GM21390 (cell line): ENCODE measurements at regions not wholly inside any gene's neighbourhood (a gene's known extent, or its start where the extent isn't known, plus 50 kb on each side); places are given as distances from the start of the nearest gene placed in this dataset.

Source experiments
- ATAC-seq: cut with Tn5 transposase; IDR thresholded peaks from one replicate; pipeline ENCODE4 v1.9.1; 2021; ENCODE audit not compliant: unreplicated experiment

GRCh38 chr4:89373394-89373793 is 65.8 kb upstream of the GPRIN3 start:
- ATAC-seq, result no peak

GRCh38 chr4:89371614-89372013 is 64.0 kb upstream of the GPRIN3 start:
- no peak for ATAC-seq

- no peak for ATAC-seq
Measured at GRCh38 chr4:89369581-89369980, 62.0 kb upstream of the GPRIN3 start.

GRCh38 chr4:89368861-89369260 is 61.3 kb upstream of the GPRIN3 start:
- no peak for ATAC-seq

GRCh38 chr4:89365776-89366175 is 58.2 kb upstream of the GPRIN3 start:
- ATAC-seq, result no peak

GRCh38 chr4:89365375-89365774 is 57.8 kb upstream of the GPRIN3 start:
- ATAC-seq, result no peak

GRCh38 chr4:89364541-89364940 is 56.9 kb upstream of the GPRIN3 start:
- ATAC-seq, result no peak

- ATAC-seq, result no peak
Measured at GRCh38 chr4:89363786-89364185, 56.2 kb upstream of the GPRIN3 start.

GRCh38 chr4:89358935-89359638 is 51.5 kb upstream of the GPRIN3 start:
- ATAC-seq, result no peak

GRCh38 chr4:89357787-89358186 is 50.2 kb upstream of the GPRIN3 start:
- no peak for ATAC-seq
